Kidney epithelial cell (primary cell): ENCODE measurements at regions not wholly inside any gene's neighbourhood (a gene's known extent, or its start where the extent isn't known, plus 50 kb on each side); places are given as distances from the start of the nearest gene placed in this dataset.

Source experiments
- DNase-seq: peaks from one replicate; pipeline ENCODE4 v3.0.0-alpha.2; 2010; ENCODE audit warnings: low read depth
- H3K27me3 ChIP-seq: 2 replicates; pipeline ENCODE4 v1.6.0; 2011; ENCODE audit warnings: low read length; ENCODE audit not compliant: control insufficient read depth, insufficient read depth
- H3K36me3 ChIP-seq: 2 replicates; pipeline ENCODE4 v1.5.1; 2011; ENCODE audit warnings: low read length; ENCODE audit not compliant: control insufficient read depth, insufficient read depth
- H3K4me3 ChIP-seq: 2 replicates; pipeline ENCODE4 v1.5.1; 2011; ENCODE audit warnings: low read depth, mild to moderate bottlenecking, control low read depth, low read length
- TF ChIP-seq, protein P1 (sequence below): IDR thresholded peaks from 2 replicates; pipeline ENCODE4 v1.5.1; 2011; ENCODE audit warnings: mild to moderate bottlenecking, moderate library complexity, low read length, control low read depth, inconsistent platforms; ENCODE audit not compliant: insufficient read depth, poor library complexity, severe bottlenecking

GRCh38 chr2:34747643-34748042, 1148.5 kb upstream of the FAM98A start:
- DNase-seq = peak; percentile 35
- TF ChIP-seq, protein P1, sequence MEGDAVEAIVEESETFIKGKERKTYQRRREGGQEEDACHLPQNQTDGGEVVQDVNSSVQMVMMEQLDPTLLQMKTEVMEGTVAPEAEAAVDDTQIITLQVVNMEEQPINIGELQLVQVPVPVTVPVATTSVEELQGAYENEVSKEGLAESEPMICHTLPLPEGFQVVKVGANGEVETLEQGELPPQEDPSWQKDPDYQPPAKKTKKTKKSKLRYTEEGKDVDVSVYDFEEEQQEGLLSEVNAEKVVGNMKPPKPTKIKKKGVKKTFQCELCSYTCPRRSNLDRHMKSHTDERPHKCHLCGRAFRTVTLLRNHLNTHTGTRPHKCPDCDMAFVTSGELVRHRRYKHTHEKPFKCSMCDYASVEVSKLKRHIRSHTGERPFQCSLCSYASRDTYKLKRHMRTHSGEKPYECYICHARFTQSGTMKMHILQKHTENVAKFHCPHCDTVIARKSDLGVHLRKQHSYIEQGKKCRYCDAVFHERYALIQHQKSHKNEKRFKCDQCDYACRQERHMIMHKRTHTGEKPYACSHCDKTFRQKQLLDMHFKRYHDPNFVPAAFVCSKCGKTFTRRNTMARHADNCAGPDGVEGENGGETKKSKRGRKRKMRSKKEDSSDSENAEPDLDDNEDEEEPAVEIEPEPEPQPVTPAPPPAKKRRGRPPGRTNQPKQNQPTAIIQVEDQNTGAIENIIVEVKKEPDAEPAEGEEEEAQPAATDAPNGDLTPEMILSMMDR = no peak
- H3K27me3 ChIP-seq = no peaks in the 10 kb centered on the region
- H3K4me3 ChIP-seq = no peak overlapping the region
- no peaks in the 10 kb centered on the region for H3K36me3 ChIP-seq

- no peaks in the 10 kb centered on the region for H3K27me3 ChIP-seq
These were observed 1139.6 kb upstream of the FAM98A start for GRCh38 chr2:34738691-34739090.

DNA sequence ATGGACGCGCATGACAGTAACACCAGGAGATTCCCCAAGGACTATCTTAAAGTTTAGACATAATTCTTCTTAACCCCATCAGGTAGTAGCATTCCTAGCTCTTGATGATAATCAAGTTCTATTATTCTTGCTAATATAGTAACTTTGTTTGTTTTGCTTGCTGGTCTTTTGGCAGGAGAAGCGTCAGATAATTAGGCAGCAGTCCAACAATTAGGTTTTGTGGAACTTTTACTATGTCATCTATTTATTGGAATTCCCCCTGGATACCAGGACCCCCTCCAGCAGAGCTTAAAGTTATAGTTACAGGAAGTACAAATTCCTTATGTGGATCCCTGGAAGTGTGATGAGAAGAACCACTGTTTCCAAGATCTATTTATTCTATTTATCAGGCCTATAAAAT, 1138.0 kb upstream of the FAM98A start:
- no peak for DNase-seq

More at GRCh38 chr2:34738691-34739090, 1139.6 kb upstream of the FAM98A start:
- H3K4me3 ChIP-seq = no peak overlapping the region
- DNase-seq = no peak
- H3K36me3 ChIP-seq = no peaks in the 10 kb centered on the region
- TF ChIP-seq, protein P1 = peak; percentile 52

GRCh38 chr2:34736482-34736881, 1137.4 kb upstream of the FAM98A start:
- H3K4me3 ChIP-seq = no peak overlapping the region
- DNase-seq = no peak
- TF ChIP-seq, protein P1 = no peak
- no peaks in the 10 kb centered on the region for H3K36me3 ChIP-seq
- no peaks in the 10 kb centered on the region for H3K27me3 ChIP-seq

More for the DNA sequence above, 1138.0 kb upstream of the FAM98A start:
- Histone ChIP-seq H3K4me3 (no peak overlapping the region), H3K27me3 (no peaks in the 10 kb centered on the region), H3K36me3 (no peaks in the 10 kb centered on the region)
- TF ChIP-seq, protein P1 = no peak

DNA sequence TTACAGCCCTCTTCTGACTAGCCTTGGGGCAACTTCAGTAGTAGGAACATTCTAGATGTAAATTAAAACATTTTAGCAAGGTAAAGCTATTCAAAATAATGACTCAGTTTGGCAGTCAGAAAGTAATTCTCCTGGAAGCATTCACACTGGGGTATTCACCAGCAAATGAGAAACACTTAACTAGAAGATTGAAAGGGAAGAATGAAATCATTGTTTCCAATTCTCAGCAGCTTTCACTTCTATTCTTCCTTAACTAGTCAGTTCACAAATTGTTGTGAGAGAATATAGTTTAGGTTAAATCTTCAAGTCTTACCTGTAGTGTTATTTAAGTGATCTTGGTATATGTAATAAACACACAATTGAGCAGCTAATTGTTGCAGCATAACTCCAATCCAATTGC, 1135.6 kb upstream of the FAM98A start:
- Histone ChIP-seq H3K36me3 (no peaks in the 10 kb centered on the region), H3K4me3 (no peak overlapping the region), H3K27me3 (no peaks in the 10 kb centered on the region)
- TF ChIP-seq, protein P1 = no peak
- DNase-seq = no peak

GRCh38 chr2:34734042-34734441, 1134.9 kb upstream of the FAM98A start:
- Histone ChIP-seq H3K27me3 (no peaks in the 10 kb centered on the region), H3K36me3 (no peaks in the 10 kb centered on the region)
- TF ChIP-seq, protein P1 = no peak

More at GRCh38 chr2:34734042-34734441, 1134.9 kb upstream of the FAM98A start:
- no peak overlapping the region for H3K4me3 ChIP-seq
- DNase-seq = no peak
